HCT116 (cell line): ENCODE measurements at regions not wholly inside any gene's neighbourhood (a gene's known extent, or its start where the extent isn't known, plus 50 kb on each side); places are given as distances from the start of the nearest gene placed in this dataset.
"Not testable (repeated sequence)": the region's sequence is repeated elsewhere in the genome, so short reads cannot be mapped to it uniquely, and the experiment has no call there.

Experiments
- ATAC-seq: fragments of 200-7000 bp; cut with Tn5 transposase; 2 replicates; pipeline ENCODE4 v1.9.1; 2020; ENCODE audit warnings: mild to moderate bottlenecking, moderate library complexity
- BruUV-seq: library from RNA; stranded (reverse); fragments of 400-500 nt; replicated peaks from 2 replicates; lab custom pipeline; 2021; lab: Mats Ljungman, UMichigan
- CTCF ChIA-PET: fragments of 300-600 bp; sonication (Branson Sonifier 250); formaldehyde crosslinking; loops from one replicate; lab custom pipeline; 2021; ENCODE audit warnings: antibody characterized with exemption; lab: Charles Lee
- POLR2A ChIA-PET: fragments of 300-600, 350-600 bp; sonication (Branson Sonifier 250); formaldehyde crosslinking; loops from one replicate; lab custom pipeline; 2021; ENCODE audit warnings: antibody characterized with exemption; lab: Charles Lee
- RAD21 ChIA-PET, 2 experiments: fragments of 300-600 bp; sonication (Branson Sonifier 250); formaldehyde crosslinking; loops; one replicate each; lab custom pipeline; 2023; ENCODE audit warnings: low total read pairs in 2 of 2; ENCODE audit not compliant: uncharacterized antibody in 2 of 2, unreplicated experiment in 2 of 2, low non-redundant PET in 1 of 2; lab: Charles Lee
- DNase-seq: peaks from one replicate; pipeline ENCODE4 v3.0.0-alpha.2; 2010; ENCODE audit warnings: low read depth, low spot score
- H2AFZ ChIP-seq: fragments of 200-600 bp; shearing (Covaris generic), sonication (generic); 2 replicates; pipeline ENCODE4 v1.6.1; 2017; ENCODE audit warnings: low read depth, mixed run types, mixed read lengths, antibody characterized with exemption, low read length; ENCODE audit not compliant: poor library complexity, severe bottlenecking
- H3K27ac ChIP-seq: 2 replicates; pipeline ENCODE4 v1.5.1; 2012; ENCODE audit warnings: low read depth, low read length
- H3K27me3 ChIP-seq: fragments of 200-600 bp; sonication (generic); 2 replicates; pipeline ENCODE4 v1.6.1; 2016; ENCODE audit warnings: mixed run types, low read length, mixed read lengths; ENCODE audit not compliant: insufficient read depth
- H3K36me3 ChIP-seq, 2 experiments: fragments of 200-500 bp in 1 of 2; fragments of 200-600 bp in 1 of 2; sonication (Bioruptor generic) in 1 of 2; sonication (generic) in 1 of 2; 2 replicates each; pipeline versions ENCODE4 v1.5.1 to v1.6.1; 2014 to 2016; ENCODE audit warnings: low read length in 2 of 2, inconsistent platforms in 1 of 2, mixed read lengths in 1 of 2, mixed run types in 1 of 2; ENCODE audit not compliant: insufficient read depth in 2 of 2, control insufficient read depth in 1 of 2
- H3K4me1 ChIP-seq, 2 experiments: fragments of 200-600 bp in 1 of 2; sonication (generic) in 1 of 2; 2 replicates each; pipeline versions ENCODE4 v1.5.1 to v1.6.1; 2012 to 2017; ENCODE audit warnings: low read length in 2 of 2, inconsistent platforms in 1 of 2, mild to moderate bottlenecking in 1 of 2, mixed read lengths in 1 of 2, mixed run types in 1 of 2, moderate library complexity in 1 of 2; ENCODE audit not compliant: insufficient read depth in 2 of 2, control insufficient read depth in 1 of 2
- H3K4me2 ChIP-seq: fragments of 200-600 bp; sonication (generic); 2 replicates; pipeline ENCODE4 v1.6.1; 2017; ENCODE audit warnings: mixed run types, low read length, mixed read lengths
- H3K4me3 ChIP-seq, 2 experiments: fragments of 200-600 bp in 1 of 2; sonication (generic) in 1 of 2; replicated peaks in 1 of 2; 2 replicates each; pipeline ENCODE4 v1.5.1; 2011 to 2016; ENCODE audit warnings: low read length in 2 of 2, control low read depth in 1 of 2, low read depth in 1 of 2, mild to moderate bottlenecking in 1 of 2, mixed read lengths in 1 of 2, mixed run types in 1 of 2
- H3K79me2 ChIP-seq: fragments of 200-600 bp; sonication (generic); 2 replicates; pipeline ENCODE4 v1.6.1; 2017; ENCODE audit warnings: mild to moderate bottlenecking, mixed run types, low read length, moderate library complexity, mixed read lengths; ENCODE audit not compliant: insufficient read depth
- H3K9ac ChIP-seq: fragments of 200-600 bp; sonication (generic); 2 replicates; pipeline ENCODE4 v1.6.1; 2016; ENCODE audit warnings: low read length, mixed read lengths
- H3K9me2 ChIP-seq: fragments of 200-600 bp; sonication (generic), shearing (Covaris generic); 2 replicates; pipeline ENCODE4 v1.6.1; 2017; ENCODE audit warnings: mixed run types, mild to moderate bottlenecking, moderate library complexity; ENCODE audit not compliant: insufficient read depth
- H3K9me3 ChIP-seq, 2 experiments: fragments of 200-500 bp in 1 of 2; fragments of 200-600 bp in 1 of 2; sonication (Bioruptor generic) in 1 of 2; sonication (generic) in 1 of 2; 2 replicates each; pipeline ENCODE4 v1.6.1; 2014 to 2017; ENCODE audit warnings: low read length in 2 of 2, mixed read lengths in 2 of 2, inconsistent platforms in 1 of 2, low read depth in 1 of 2, mild to moderate bottlenecking in 1 of 2, mixed run types in 1 of 2, moderate library complexity in 1 of 2; ENCODE audit not compliant: control insufficient read depth in 1 of 2, insufficient read depth in 1 of 2
- H4K20me1 ChIP-seq: fragments of 200-600 bp; sonication (generic), shearing (Covaris generic); 2 replicates; pipeline ENCODE4 v1.6.1; 2017; ENCODE audit warnings: mixed run types, mild to moderate bottlenecking, moderate library complexity; ENCODE audit not compliant: insufficient read depth
- intact Hi-C: fragments of 100-400 bp; cut with micrococcal nuclease; formaldehyde crosslinking; loops from 2 replicates; pipeline ENCODE4 v1.10.0; 2022

- intact Hi-C loops, ATAC-seq, CTCF ChIA-PET, H3K4me2 ChIP-seq, DNase-seq, BruUV-seq, POLR2A ChIA-PET, H3K27ac ChIP-seq, H3K9ac ChIP-seq, H2AFZ ChIP-seq, H4K20me1 ChIP-seq, H3K4me1 ChIP-seq, H3K4me3 ChIP-seq, H3K27me3 ChIP-seq, H3K9me2 ChIP-seq, H3K79me2 ChIP-seq, H3K9me3 ChIP-seq, RAD21 ChIA-PET, H3K36me3 ChIP-seq: not testable (repeated sequence)
These were observed 809.2 kb upstream of the CDH18 start for GRCh38 chr5:20797216-20797615.

GRCh38 chr5:20784755-20785154, 796.8 kb upstream of the CDH18 start:
- H3K9ac ChIP-seq, H3K4me2 ChIP-seq, H3K9me2 ChIP-seq, intact Hi-C loops, H3K27ac ChIP-seq, ATAC-seq, POLR2A ChIA-PET, H4K20me1 ChIP-seq, H3K4me1 ChIP-seq, CTCF ChIA-PET, BruUV-seq, H3K27me3 ChIP-seq, H3K9me3 ChIP-seq, H2AFZ ChIP-seq, H3K36me3 ChIP-seq, DNase-seq, H3K79me2 ChIP-seq, H3K4me3 ChIP-seq, RAD21 ChIA-PET: not testable (repeated sequence)

- DNase-seq, RAD21 ChIA-PET, H3K4me1 ChIP-seq, H3K9me2 ChIP-seq, intact Hi-C loops, H3K27me3 ChIP-seq, H2AFZ ChIP-seq, CTCF ChIA-PET, H4K20me1 ChIP-seq, BruUV-seq, H3K9me3 ChIP-seq, H3K79me2 ChIP-seq, H3K9ac ChIP-seq, H3K4me3 ChIP-seq, H3K4me2 ChIP-seq, H3K27ac ChIP-seq, ATAC-seq, POLR2A ChIA-PET, H3K36me3 ChIP-seq: not testable (repeated sequence)
These were observed 795.5 kb upstream of the CDH18 start for GRCh38 chr5:20783484-20783883.

GRCh38 chr5:20771338-20771737, 783.3 kb upstream of the CDH18 start:
- H4K20me1 ChIP-seq, DNase-seq, H3K36me3 ChIP-seq, CTCF ChIA-PET, H3K9me2 ChIP-seq, ATAC-seq, POLR2A ChIA-PET, H3K4me3 ChIP-seq, RAD21 ChIA-PET, H3K4me1 ChIP-seq, H3K4me2 ChIP-seq, H2AFZ ChIP-seq, H3K9me3 ChIP-seq, H3K27me3 ChIP-seq, H3K9ac ChIP-seq, intact Hi-C loops, BruUV-seq, H3K79me2 ChIP-seq, H3K27ac ChIP-seq: not testable (repeated sequence)

- DNase-seq, H3K9ac ChIP-seq, CTCF ChIA-PET, H3K4me3 ChIP-seq, H3K4me1 ChIP-seq, H3K36me3 ChIP-seq, H3K9me3 ChIP-seq, H3K9me2 ChIP-seq, ATAC-seq, POLR2A ChIA-PET, BruUV-seq, H3K27ac ChIP-seq, H3K79me2 ChIP-seq, RAD21 ChIA-PET, H3K4me2 ChIP-seq, H2AFZ ChIP-seq, intact Hi-C loops, H4K20me1 ChIP-seq, H3K27me3 ChIP-seq: not testable (repeated sequence)
These were observed 777.1 kb upstream of the CDH18 start for GRCh38 chr5:20765074-20765473.
